ENCODE measurements at regions not wholly inside any gene's neighbourhood (a gene's known extent, or its start where the extent isn't known, plus 50 kb on each side); places are given as distances from the start of the nearest gene placed in this dataset.

DNA sequence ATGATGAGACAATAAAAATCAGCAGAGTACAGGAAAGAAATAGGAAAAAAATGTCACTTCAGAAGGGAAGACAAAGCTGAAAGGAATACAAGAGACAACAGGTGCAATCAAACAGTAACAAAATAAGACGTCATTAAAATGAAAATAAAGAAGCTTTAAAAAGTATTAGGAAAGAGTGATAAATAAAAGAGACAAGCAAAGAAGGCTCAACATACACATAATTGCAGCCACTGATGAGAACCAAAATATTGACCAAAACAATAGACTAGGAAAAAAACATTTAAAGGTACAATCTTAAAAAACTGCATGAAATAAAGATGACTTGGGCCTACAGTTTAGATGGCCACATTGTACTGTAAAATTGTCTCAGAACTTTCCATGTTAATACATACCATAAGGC lies 160.5 kb upstream of the MINDY3 start:
- ChIA-PET CTCF (no interaction called here), POLR2A (ENCODE audit: unreplicated experiment) (no interaction called here)
- Histone ChIP-seq H3K27ac (ENCODE audit: insufficient read depth, low read length) (no peak overlapping the region), H4K91ac (ENCODE audit: insufficient read depth, low read depth, low read length) (no peak overlapping the region), H2AFZ (replicated peaks; ENCODE audit: low read length, poor library complexity) (no peak overlapping the region), H4K8ac (ENCODE audit: low read depth in 2 of 2, low read length in 2 of 2) (no peak overlapping the region), H3K79me1 (ENCODE audit: low read depth in 1 of 2, low read length in 2 of 2) (no peaks in the 10 kb centered on the region), H3K36me3 (ENCODE audit: control insufficient read depth, insufficient read depth, low read length) (no peaks in the 10 kb centered on the region), H3K9me1 (ENCODE audit: insufficient read depth, low read length) (no peaks in the 10 kb centered on the region), H2BK5ac (ENCODE audit: low read depth, low read length, poor library complexity, severe bottlenecking) (no peak overlapping the region), H2AK9ac (replicated peaks; ENCODE audit: low read depth, low read length, poor library complexity) (no peak overlapping the region), H3K4me1 (ENCODE audit: control insufficient read depth, insufficient read depth, low read length) (no peaks in the 10 kb centered on the region), H3K4me3 (ENCODE audit: insufficient read depth, low read depth, low read length) (no peak overlapping the region), H3K4ac (ENCODE audit: low read depth, low read length) (no peak overlapping the region), H3K14ac (replicated peaks; ENCODE audit: low read depth, low read length) (no peak overlapping the region), H3K4me2 (ENCODE audit: low read depth, low read length) (no peak overlapping the region), H3K23ac (ENCODE audit: low read depth, low read length) (no peak overlapping the region), H3K18ac (ENCODE audit: low read depth, low read length) (no peak overlapping the region), H2BK120ac (ENCODE audit: low read depth, low read length) (no peak overlapping the region), H3K9ac (ENCODE audit: low read depth, low read length) (no peak overlapping the region), H3K56ac (ENCODE audit: extremely low read depth, insufficient read depth, low read length) (no peak overlapping the region), H2BK15ac (ENCODE audit: low read depth, low read length) (no peak overlapping the region), H2BK20ac (ENCODE audit: low read depth, low read length) (no peak overlapping the region), H3K9me3 (ENCODE audit: control insufficient read depth, insufficient read depth, low read length) (peaks cover 3% of the 10 kb centered on the region; the same call in 1 of the 2 replicates), H4K5ac (ENCODE audit: low read depth, low read length) (no peak overlapping the region), H3K27me3 (ENCODE audit: control insufficient read depth, insufficient read depth, low read length) (no peaks in the 10 kb centered on the region), H4K20me1 (ENCODE audit: insufficient read depth, low read length) (no peaks in the 10 kb centered on the region), H2AK5ac (ENCODE audit: low read depth, low read length) (no peak overlapping the region)
- in situ Hi-C loops (cut with MboI; ENCODE audit: low sequenced_read_pairs) (no loop called here), dilution Hi-C loops (cut with HindIII; ENCODE audit: low sequenced_read_pairs, unreplicated experiment) (no loop called here), intact Hi-C loops (cut with micrococcal nuclease) (no loop called here)
- no TSS peak for BruUV-seq (replicated peaks)
- WGBS, 2 experiments (ENCODE audit: extremely low coverage in 2 of 2, insufficient read length in 1 of 2) = no CpG with 5 or more reads among the region's 1 CpG
- DNase-seq = no peak
- TF ChIP-seq MAZ (IDR thresholded peaks at IDR 0.05; ENCODE audit: borderline replicate concordance, low read depth, low read length) (no peak), RAD21 (IDR thresholded peaks at IDR 0.05; ENCODE audit: low read length) (no peak), POLR2A (IDR thresholded peaks at IDR 0.05; ENCODE audit: low read depth, low read length) (no peak), NFE2L2 (IDR thresholded peaks at IDR 0.05; ENCODE audit: low read depth, low read length) (no peak), SMC3 (IDR thresholded peaks at IDR 0.05; ENCODE audit: low read depth, low read length) (no peak), MXI1 (IDR thresholded peaks at IDR 0.05; ENCODE audit: borderline replicate concordance, low read depth, low read length) (no peak), FOS (IDR thresholded peaks at IDR 0.05; ENCODE audit: low read depth, low read length) (no peak), RCOR1 (IDR thresholded peaks at IDR 0.05; ENCODE audit: insufficient replicate concordance, low read length) (no peak), MAFK (IDR thresholded peaks at IDR 0.05; ENCODE audit: low read depth, low read length) (no peak), BHLHE40 (IDR thresholded peaks at IDR 0.05; ENCODE audit: low read depth, low read length) (no peak), CEBPB (IDR thresholded peaks at IDR 0.05; ENCODE audit: low read depth, low read length) (no peak)
- TF ChIP-seq, protein P1, sequence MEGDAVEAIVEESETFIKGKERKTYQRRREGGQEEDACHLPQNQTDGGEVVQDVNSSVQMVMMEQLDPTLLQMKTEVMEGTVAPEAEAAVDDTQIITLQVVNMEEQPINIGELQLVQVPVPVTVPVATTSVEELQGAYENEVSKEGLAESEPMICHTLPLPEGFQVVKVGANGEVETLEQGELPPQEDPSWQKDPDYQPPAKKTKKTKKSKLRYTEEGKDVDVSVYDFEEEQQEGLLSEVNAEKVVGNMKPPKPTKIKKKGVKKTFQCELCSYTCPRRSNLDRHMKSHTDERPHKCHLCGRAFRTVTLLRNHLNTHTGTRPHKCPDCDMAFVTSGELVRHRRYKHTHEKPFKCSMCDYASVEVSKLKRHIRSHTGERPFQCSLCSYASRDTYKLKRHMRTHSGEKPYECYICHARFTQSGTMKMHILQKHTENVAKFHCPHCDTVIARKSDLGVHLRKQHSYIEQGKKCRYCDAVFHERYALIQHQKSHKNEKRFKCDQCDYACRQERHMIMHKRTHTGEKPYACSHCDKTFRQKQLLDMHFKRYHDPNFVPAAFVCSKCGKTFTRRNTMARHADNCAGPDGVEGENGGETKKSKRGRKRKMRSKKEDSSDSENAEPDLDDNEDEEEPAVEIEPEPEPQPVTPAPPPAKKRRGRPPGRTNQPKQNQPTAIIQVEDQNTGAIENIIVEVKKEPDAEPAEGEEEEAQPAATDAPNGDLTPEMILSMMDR (conservative IDR thresholded peaks at IDR 0.05; ENCODE audit: low read depth, low read length) = no peak
- TF ChIP-seq, protein P2, sequence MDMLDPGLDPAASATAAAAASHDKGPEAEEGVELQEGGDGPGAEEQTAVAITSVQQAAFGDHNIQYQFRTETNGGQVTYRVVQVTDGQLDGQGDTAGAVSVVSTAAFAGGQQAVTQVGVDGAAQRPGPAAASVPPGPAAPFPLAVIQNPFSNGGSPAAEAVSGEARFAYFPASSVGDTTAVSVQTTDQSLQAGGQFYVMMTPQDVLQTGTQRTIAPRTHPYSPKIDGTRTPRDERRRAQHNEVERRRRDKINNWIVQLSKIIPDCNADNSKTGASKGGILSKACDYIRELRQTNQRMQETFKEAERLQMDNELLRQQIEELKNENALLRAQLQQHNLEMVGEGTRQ (IDR thresholded peaks at IDR 0.05; ENCODE audit: low read depth, low read length) = no peak
- ATAC-seq (ENCODE audit: low read depth) = no peak

Data from IMR-90 (cell line).